Astrocyte (in vitro differentiated cells and primary cell): ENCODE measurements at regions not wholly inside any gene's neighbourhood (a gene's known extent, or its start where the extent isn't known, plus 50 kb on each side); places are given as distances from the start of the nearest gene placed in this dataset.

ENCODE experiments used
- DNase-seq: peaks from one replicate; pipeline ENCODE4 v3.0.0-alpha.2; 2010; ENCODE audit warnings: low read depth
- FAIRE-seq: peaks from 2 replicates; lab custom pipeline; 2011; peaks lifted over from hg19 to GRCh38; lab: Jason Lieb, UNC
- H2AFZ ChIP-seq: 2 replicates; pipeline ENCODE4 v1.6.0; 2012; ENCODE audit warnings: low read depth, low read length, inconsistent platforms
- H3K27ac ChIP-seq: 2 replicates; pipeline ENCODE4 v1.5.1; 2011; ENCODE audit warnings: low read depth, low read length, inconsistent platforms
- H3K27me3 ChIP-seq: 2 replicates; pipeline ENCODE4 v1.6.0; 2011; ENCODE audit warnings: low read length, inconsistent platforms; ENCODE audit not compliant: insufficient read depth
- H3K36me3 ChIP-seq: 2 replicates; pipeline ENCODE4 v1.5.1; 2011; ENCODE audit warnings: low read length, inconsistent platforms; ENCODE audit not compliant: insufficient read depth
- H3K4me1 ChIP-seq: 2 replicates; pipeline ENCODE4 v1.5.1; 2011; ENCODE audit warnings: low read length, inconsistent platforms; ENCODE audit not compliant: insufficient read depth
- H3K4me2 ChIP-seq: 2 replicates; pipeline ENCODE4 v1.6.0; 2012; ENCODE audit warnings: low read length, inconsistent platforms
- H3K4me3 ChIP-seq: 2 replicates; pipeline ENCODE4 v1.5.1; 2011; ENCODE audit warnings: low read depth, mild to moderate bottlenecking, low read length, inconsistent platforms; ENCODE audit not compliant: insufficient read depth
- H3K79me2 ChIP-seq: 2 replicates; pipeline ENCODE4 v1.6.0; 2012; ENCODE audit warnings: mild to moderate bottlenecking, low read length, inconsistent platforms; ENCODE audit not compliant: insufficient read depth
- H3K9ac ChIP-seq: 2 replicates; pipeline ENCODE4 v1.6.0; 2012; ENCODE audit warnings: mild to moderate bottlenecking, low read length, inconsistent platforms
- H3K9me3 ChIP-seq: 2 replicates; pipeline ENCODE4 v1.5.1; 2012; ENCODE audit warnings: low read depth, mild to moderate bottlenecking, low read length, inconsistent platforms; ENCODE audit not compliant: insufficient read depth
- H4K20me1 ChIP-seq: 2 replicates; pipeline ENCODE4 v1.6.0; 2012; ENCODE audit warnings: low read length, inconsistent platforms; ENCODE audit not compliant: insufficient read depth
- H3K27ac Mint-ChIP-seq: one replicate; pipeline ENCODE4 v1.8.0; 2021; ENCODE audit warnings: mild to moderate bottlenecking, mixed read lengths; ENCODE audit not compliant: unreplicated experiment
- H3K27me3 Mint-ChIP-seq: one replicate; pipeline ENCODE4 v1.8.0; 2021; ENCODE audit warnings: low read depth, mixed read lengths; ENCODE audit not compliant: unreplicated experiment
- H3K36me3 Mint-ChIP-seq: one replicate; pipeline ENCODE4 v1.8.0; 2021; ENCODE audit warnings: low read depth, mixed read lengths; ENCODE audit not compliant: unreplicated experiment
- H3K4me1 Mint-ChIP-seq: one replicate; pipeline ENCODE4 v1.8.0; 2021; ENCODE audit warnings: low read depth, mixed read lengths; ENCODE audit not compliant: unreplicated experiment
- H3K4me3 Mint-ChIP-seq: one replicate; pipeline ENCODE4 v1.8.0; 2021; ENCODE audit warnings: mild to moderate bottlenecking, moderate library complexity, mixed read lengths; ENCODE audit not compliant: unreplicated experiment
- H3K9me3 Mint-ChIP-seq: one replicate; pipeline ENCODE4 v1.8.0; 2021; ENCODE audit warnings: mild to moderate bottlenecking, mixed read lengths; ENCODE audit not compliant: unreplicated experiment
- CTCF ChIP-seq: IDR thresholded peaks from 2 replicates; pipeline ENCODE4 v1.5.1; 2011; ENCODE audit warnings: low read depth, mild to moderate bottlenecking, inconsistent platforms, low read length, moderate library complexity; ENCODE audit not compliant: insufficient read depth
- EZH2 ChIP-seq: IDR thresholded peaks from 2 replicates; pipeline ENCODE4 v1.6.1; 2012; ENCODE audit warnings: mild to moderate bottlenecking, low read length, inconsistent platforms; ENCODE audit not compliant: insufficient read depth

- Mint-ChIP-seq H3K4me3 (no peak overlapping the region), H3K9me3 (no peaks in the 10 kb centered on the region), H3K27ac (no peak overlapping the region), H3K27me3 (no peaks in the 10 kb centered on the region), H3K4me1 (no peaks in the 10 kb centered on the region), H3K36me3 (no peaks in the 10 kb centered on the region)
- Histone ChIP-seq H3K27ac (no peak overlapping the region), H3K27me3 (no peaks in the 10 kb centered on the region), H4K20me1 (no peaks in the 10 kb centered on the region), H3K9me3 (peaks cover 5% of the 10 kb centered on the region), H3K79me2 (no peaks in the 10 kb centered on the region), H3K4me2 (no peak overlapping the region), H3K36me3 (no peaks in the 10 kb centered on the region), H2AFZ (no peak overlapping the region), H3K4me1 (no peaks in the 10 kb centered on the region), H3K4me3 (no peak overlapping the region), H3K9ac (no peak overlapping the region)
- TF ChIP-seq EZH2 (no peak), CTCF (no peak)
- no peak for FAIRE-seq
- DNase-seq = no peak
These were observed 458.4 kb downstream of the TBC1D32 start for GRCh38 chr6:120875900-120876299.

- H3K36me3 Mint-ChIP-seq = no peaks in the 10 kb centered on the region
- H3K4me1 ChIP-seq = no peaks in the 10 kb centered on the region
- H3K27me3 Mint-ChIP-seq = no peaks in the 10 kb centered on the region
- H4K20me1 ChIP-seq = no peaks in the 10 kb centered on the region
- no peak overlapping the region for H2AFZ ChIP-seq
- TF ChIP-seq CTCF (no peak), EZH2 (no peak)
- DNase-seq = no peak
- peaks cover 5% of the 10 kb centered on the region for H3K9me3 ChIP-seq
- H3K9ac ChIP-seq = no peak overlapping the region
- H3K4me3 Mint-ChIP-seq = no peak overlapping the region
- no peaks in the 10 kb centered on the region for H3K9me3 Mint-ChIP-seq
- H3K4me3 ChIP-seq = no peak overlapping the region
- no peaks in the 10 kb centered on the region for H3K36me3 ChIP-seq
- no peak overlapping the region for H3K4me2 ChIP-seq
- H3K27me3 ChIP-seq = no peaks in the 10 kb centered on the region
- no peaks in the 10 kb centered on the region for H3K79me2 ChIP-seq
- no peak overlapping the region for H3K27ac Mint-ChIP-seq
- H3K27ac ChIP-seq = no peak overlapping the region
- FAIRE-seq = no peak
- no peaks in the 10 kb centered on the region for H3K4me1 Mint-ChIP-seq
These were observed 459.9 kb downstream of the TBC1D32 start for GRCh38 chr6:120874422-120874821.

- FAIRE-seq = no peak
- H3K4me3 Mint-ChIP-seq = no peak overlapping the region
- no peaks in the 10 kb centered on the region for H3K27me3 ChIP-seq
These were observed 461.0 kb downstream of the TBC1D32 start for GRCh38 chr6:120873125-120873865.

More at GRCh38 chr6:120873125-120873865, 461.0 kb downstream of the TBC1D32 start:
- no peaks in the 10 kb centered on the region for H3K4me1 ChIP-seq
- H3K36me3 Mint-ChIP-seq = no peaks in the 10 kb centered on the region
- TF ChIP-seq EZH2 (no peak), CTCF (no peak)
- H4K20me1 ChIP-seq = no peaks in the 10 kb centered on the region
- H2AFZ ChIP-seq = no peak overlapping the region
- no peaks in the 10 kb centered on the region for H3K79me2 ChIP-seq
- H3K9ac ChIP-seq = no peak overlapping the region
- no peaks in the 10 kb centered on the region for H3K4me1 Mint-ChIP-seq
- no peaks in the 10 kb centered on the region for H3K36me3 ChIP-seq
- H3K4me2 ChIP-seq = no peak overlapping the region
- H3K27ac ChIP-seq = no peak overlapping the region
- no peaks in the 10 kb centered on the region for H3K9me3 Mint-ChIP-seq
- peaks cover 5% of the 10 kb centered on the region for H3K9me3 ChIP-seq
- no peaks in the 10 kb centered on the region for H3K27me3 Mint-ChIP-seq
- no peak overlapping the region for H3K4me3 ChIP-seq
- no peak overlapping the region for H3K27ac Mint-ChIP-seq
- DNase-seq = no peak
